ENCODE measurements at regions not wholly inside any gene's neighbourhood (a gene's known extent, or its start where the extent isn't known, plus 50 kb on each side); places are given as distances from the start of the nearest gene placed in this dataset.

DNA sequence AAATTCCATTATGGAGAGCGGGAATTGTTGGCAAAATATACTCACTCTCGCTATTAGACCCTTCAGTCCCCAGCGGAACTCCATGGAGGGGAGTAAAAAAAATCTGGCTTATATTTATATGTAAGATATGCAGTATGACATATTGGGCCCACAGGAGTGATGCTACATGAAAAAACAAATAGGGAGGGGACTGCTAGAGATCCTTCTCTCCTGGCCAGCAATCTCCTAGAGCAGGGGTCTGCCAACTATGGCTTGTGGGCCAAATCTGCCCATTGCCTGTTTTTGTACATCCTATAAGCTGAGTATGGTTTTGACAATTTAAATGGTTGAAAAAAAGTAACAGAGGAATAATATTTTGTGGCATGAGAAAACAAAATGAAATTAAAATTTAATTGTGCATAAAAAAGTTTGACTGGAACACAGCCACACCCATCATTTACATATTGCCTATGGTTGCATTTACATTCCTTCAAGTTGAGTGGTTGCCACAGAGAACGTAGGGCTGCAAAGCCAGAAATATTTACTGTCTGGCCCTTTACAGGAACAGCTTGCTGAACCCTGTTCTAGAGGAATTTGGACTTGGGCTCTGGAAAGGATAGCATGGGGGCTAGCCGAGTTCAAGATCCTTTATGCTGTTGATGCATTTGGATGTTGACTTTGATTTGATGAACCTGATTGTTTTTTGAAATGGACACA lies 197.3 kb upstream of the CLINT1 start:
- TF ChIP-seq POLR2A (IDR thresholded peaks at IDR 0.05) (no peak), POLR2AphosphoS5 (IDR thresholded peaks at IDR 0.05) (no peak), CTCF (IDR thresholded peaks at IDR 0.05) (no peak)
